Effector memory CD4-positive, alpha-beta T cell (primary cell): ENCODE measurements at regions not wholly inside any gene's neighbourhood (a gene's known extent, or its start where the extent isn't known, plus 50 kb on each side); places are given as distances from the start of the nearest gene placed in this dataset.
"Not testable (repeated sequence)": the region's sequence is repeated elsewhere in the genome, so short reads cannot be mapped to it uniquely, and the experiment has no call there.

Experiments used
- DNase-seq, 3 donors: peaks; one replicate each; pipeline ENCODE4 v3.0.0-alpha.2; 2020
- H3K27ac ChIP-seq: 2 replicates; pipeline ENCODE4 v1.7.0; 2013; ENCODE audit warnings: mild to moderate bottlenecking, low read length, moderate library complexity; ENCODE audit not compliant: insufficient read depth, poor library complexity, severe bottlenecking
- H3K27me3 ChIP-seq: replicated peaks from 2 replicates; pipeline ENCODE4 v1.7.0; 2013; ENCODE audit warnings: mild to moderate bottlenecking, low read length; ENCODE audit not compliant: insufficient read depth, control insufficient read depth, poor library complexity, severe bottlenecking
- H3K36me3 ChIP-seq: 2 replicates; pipeline ENCODE4 v1.7.0; 2013; ENCODE audit warnings: mild to moderate bottlenecking, low read length, moderate library complexity; ENCODE audit not compliant: control insufficient read depth, insufficient read depth
- H3K4me1 ChIP-seq: 2 replicates; pipeline ENCODE4 v1.7.0; 2013; ENCODE audit warnings: low read length, mild to moderate bottlenecking; ENCODE audit not compliant: control insufficient read depth, insufficient read depth, poor library complexity, severe bottlenecking
- H3K4me3 ChIP-seq: 2 replicates; pipeline ENCODE4 v1.7.0; 2013; ENCODE audit warnings: low read length, low read depth, mild to moderate bottlenecking; ENCODE audit not compliant: insufficient read depth, poor library complexity, severe bottlenecking
- H3K9me3 ChIP-seq: 2 replicates; pipeline ENCODE4 v1.7.0; 2013; ENCODE audit warnings: mild to moderate bottlenecking, low read length, moderate library complexity; ENCODE audit not compliant: control insufficient read depth

DNA sequence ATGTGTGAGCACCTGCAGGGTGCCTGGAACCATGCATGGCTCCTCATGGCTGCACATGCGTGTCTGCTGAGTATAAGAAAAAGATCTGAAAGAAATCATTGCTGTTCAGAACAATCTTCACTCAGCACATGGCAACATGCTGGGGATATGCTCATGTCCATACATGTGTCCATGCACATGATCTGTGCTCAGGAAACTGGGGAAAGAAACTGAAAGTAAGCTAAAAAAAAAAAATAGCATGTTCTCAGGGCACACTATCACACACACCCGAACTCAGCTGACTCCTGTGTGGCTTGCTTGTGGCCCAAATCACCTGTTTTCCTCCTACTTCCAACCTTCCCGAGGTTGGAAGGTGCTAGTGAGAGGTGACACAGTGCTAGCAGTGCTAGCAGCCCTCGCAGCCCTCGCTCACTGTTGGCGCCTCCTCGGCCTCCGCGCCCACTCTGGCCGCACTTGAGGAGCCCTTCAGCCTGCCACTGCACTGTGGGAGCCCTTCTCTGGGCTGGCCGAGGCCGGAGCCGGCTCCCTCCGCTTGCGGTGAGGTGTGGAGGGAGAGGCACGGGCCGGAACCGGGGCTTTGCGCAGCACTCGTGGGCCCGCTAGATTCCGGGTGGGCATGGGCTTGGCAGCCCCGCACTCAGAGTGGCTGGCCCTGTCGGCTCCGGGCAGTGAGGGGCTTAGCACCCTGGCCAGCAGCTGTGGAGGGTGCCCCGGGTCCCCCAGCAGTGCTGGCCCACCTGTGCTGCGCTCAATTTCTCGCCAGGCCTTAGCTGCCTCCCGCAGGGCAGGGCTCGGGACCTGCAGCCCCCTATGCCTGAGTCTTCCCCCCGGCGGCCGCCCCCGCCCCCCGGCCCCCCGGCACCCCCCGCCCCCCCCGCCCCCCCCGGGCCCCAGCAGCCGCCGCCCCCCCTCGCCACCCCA lies 76.0 kb downstream of the GADD45G start:
- H3K9me3 ChIP-seq: no peaks in the 10 kb centered on the region
- no peaks in the 10 kb centered on the region for H3K27me3 ChIP-seq
- H3K27ac ChIP-seq: no peak overlapping the region
- H3K4me1 ChIP-seq: no peaks in the 10 kb centered on the region
- no peaks in the 10 kb centered on the region for H3K36me3 ChIP-seq
- no peak for DNase-seq
- no peak overlapping the region for H3K4me3 ChIP-seq

DNA sequence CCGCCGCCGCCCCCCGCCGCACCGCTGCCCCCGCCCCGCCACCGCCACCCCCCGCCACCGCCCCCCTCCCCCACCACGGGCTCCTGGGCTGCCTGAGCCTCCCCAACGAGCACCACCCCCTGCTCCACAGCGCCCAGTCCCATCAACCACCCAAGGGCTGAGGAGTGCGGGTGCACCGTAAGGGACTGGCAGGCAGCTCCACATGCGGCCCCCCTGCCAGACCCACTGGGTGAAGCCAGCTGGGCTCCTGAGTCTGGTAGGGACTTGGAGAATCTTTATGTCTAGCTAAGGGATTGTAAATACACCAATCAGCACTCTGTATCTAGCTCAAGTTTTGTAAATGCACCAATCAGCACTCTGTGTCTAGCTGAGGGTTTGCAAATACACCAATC lies 76.7 kb downstream of the GADD45G start:
- not testable (repeated sequence) for DNase-seq, H3K36me3 ChIP-seq, H3K4me1 ChIP-seq, H3K9me3 ChIP-seq, H3K4me3 ChIP-seq, H3K27ac ChIP-seq, H3K27me3 ChIP-seq

DNA sequence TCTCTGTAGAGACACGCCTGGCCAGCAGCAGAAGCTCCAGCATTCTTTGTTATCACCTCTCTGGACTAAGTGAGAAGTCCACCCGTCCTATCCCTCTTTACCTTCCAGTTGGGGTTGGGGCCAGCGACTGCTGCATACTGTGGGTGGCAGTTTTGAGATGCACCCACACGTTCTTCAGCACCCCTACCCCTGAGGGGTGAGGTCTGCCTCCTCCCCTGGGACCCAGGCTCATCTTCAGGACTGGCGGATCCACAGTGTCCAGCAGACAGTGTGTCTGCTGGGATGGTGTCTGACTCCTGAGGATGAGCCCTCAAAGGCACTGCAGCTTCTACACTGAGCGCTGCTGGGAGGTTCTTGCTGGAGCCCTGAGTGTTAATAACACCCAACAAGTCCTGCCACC lies 78.8 kb downstream of the GADD45G start:
- DNase-seq: no peak
- no peaks in the 10 kb centered on the region for H3K27me3 ChIP-seq
- H3K4me1 ChIP-seq: no peaks in the 10 kb centered on the region
- H3K4me3 ChIP-seq: no peak overlapping the region
- no peaks in the 10 kb centered on the region for H3K9me3 ChIP-seq
- no peaks in the 10 kb centered on the region for H3K36me3 ChIP-seq
- H3K27ac ChIP-seq: no peak overlapping the region

DNA sequence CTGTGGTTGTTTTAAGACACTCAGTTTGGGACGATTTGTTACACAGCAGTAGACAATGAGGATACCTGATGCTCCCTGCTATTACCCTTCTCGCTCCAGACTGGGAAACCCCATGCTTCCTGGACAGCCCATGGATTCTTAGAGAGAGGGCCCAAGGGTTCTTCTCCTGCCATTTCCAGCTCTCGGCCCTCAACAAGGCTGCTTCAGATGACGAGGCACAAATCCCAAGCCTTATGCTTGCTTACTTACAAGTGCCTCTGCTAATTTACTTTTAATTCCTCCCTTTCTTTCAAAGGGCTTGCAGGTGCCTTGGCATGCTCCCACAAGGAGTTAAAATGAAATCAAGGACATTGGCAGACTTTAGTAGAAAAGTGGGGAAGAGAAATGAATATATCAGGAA lies 79.4 kb downstream of the GADD45G start:
- Histone ChIP-seq H3K27ac (no peak overlapping the region), H3K4me1 (no peaks in the 10 kb centered on the region), H3K9me3 (no peaks in the 10 kb centered on the region), H3K27me3 (no peaks in the 10 kb centered on the region), H3K4me3 (no peak overlapping the region), H3K36me3 (no peaks in the 10 kb centered on the region)
- no peak for DNase-seq

DNA sequence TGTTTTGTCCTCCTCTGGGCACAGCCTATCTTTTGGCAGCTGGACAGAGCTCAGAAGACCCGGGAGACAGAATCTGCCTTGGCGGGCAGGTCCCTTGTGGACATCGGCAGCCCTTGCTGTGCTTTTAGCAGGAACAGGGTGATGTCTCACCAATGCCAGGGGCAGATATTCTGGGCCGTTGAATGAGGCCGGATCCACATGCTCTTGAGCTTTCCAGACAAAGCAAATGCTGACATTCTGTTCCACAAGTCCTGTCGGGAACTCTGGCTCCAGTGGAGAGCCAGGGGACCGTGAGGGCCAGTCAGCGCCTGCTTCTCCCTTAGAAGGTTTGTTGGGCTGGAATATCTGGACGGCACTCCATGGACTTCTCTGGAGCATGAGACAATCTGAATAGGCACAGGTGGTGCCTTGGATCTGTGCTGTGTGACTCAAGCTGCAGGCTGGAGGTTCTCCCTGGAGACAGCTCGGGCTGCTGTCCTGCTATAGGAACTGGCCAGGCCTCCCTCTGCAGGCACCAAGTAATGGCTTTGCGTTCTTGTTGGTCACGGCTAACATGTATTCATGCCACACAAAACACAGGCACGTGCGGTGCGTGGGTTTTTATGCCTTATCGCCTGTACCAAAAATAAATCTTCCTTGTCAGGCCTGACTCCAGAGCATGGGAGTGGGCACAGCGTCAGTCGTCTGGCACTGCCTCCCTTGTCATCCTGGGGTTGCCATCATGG lies 80.3 kb downstream of the GADD45G start:
- H3K4me3 ChIP-seq: no peak overlapping the region
- DNase-seq: no peak
- H3K9me3 ChIP-seq: no peaks in the 10 kb centered on the region
- H3K27me3 ChIP-seq: no peaks in the 10 kb centered on the region
- no peak overlapping the region for H3K27ac ChIP-seq
- H3K36me3 ChIP-seq: no peaks in the 10 kb centered on the region
- peaks cover under 1% of the 10 kb centered on the region for H3K4me1 ChIP-seq

DNA sequence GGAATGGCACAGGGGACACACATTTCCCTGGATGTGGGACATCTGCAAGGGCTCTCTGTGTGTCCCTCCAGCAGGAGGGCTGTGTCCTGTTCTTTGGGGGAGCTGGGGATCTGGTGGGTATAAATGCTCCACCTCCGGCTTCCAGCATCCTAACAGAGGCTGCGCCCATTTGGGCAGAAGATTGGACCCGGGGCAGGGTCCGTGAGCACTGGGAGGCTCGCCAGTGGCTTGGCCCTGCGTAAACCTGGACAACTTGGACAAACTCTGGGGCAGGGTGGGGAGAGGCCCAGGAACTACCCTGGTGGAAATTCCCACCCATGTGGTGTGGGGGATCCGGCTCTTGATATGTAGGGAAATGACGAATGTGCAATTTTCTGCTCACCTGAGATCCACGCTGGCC lies 80.9 kb downstream of the GADD45G start:
- H3K4me3 ChIP-seq: no peak overlapping the region
- no peaks in the 10 kb centered on the region for H3K27me3 ChIP-seq
- DNase-seq: no peak
- no peak overlapping the region for H3K27ac ChIP-seq
- H3K36me3 ChIP-seq: no peaks in the 10 kb centered on the region
- no peaks in the 10 kb centered on the region for H3K9me3 ChIP-seq
- H3K4me1 ChIP-seq: peaks cover 5% of the 10 kb centered on the region

DNA sequence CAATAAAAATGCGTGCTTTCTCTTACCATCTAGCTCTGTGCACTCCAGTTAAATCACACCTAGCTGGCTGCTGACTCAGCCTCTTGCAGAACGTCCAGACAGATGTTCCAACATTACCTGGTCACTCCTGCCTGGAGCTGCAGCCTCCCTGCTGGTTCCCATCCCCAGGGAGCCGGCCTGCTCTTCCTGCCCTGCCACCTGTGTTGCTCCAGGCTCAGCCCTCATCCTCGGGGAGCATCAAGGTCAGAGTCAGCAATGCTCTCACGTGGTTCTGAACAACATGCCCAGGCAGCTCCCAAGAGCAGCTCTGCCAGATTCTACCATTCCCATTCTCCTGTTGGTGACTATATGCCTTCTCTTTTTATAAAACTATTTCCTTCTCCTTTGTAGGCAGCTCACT lies 81.3 kb downstream of the GADD45G start:
- Histone ChIP-seq H3K4me3 (no peak overlapping the region), H3K27me3 (no peaks in the 10 kb centered on the region), H3K36me3 (no peaks in the 10 kb centered on the region), H3K27ac (no peak overlapping the region), H3K4me1 (peaks cover 5% of the 10 kb centered on the region), H3K9me3 (no peaks in the 10 kb centered on the region)
- no peak for DNase-seq

DNA sequence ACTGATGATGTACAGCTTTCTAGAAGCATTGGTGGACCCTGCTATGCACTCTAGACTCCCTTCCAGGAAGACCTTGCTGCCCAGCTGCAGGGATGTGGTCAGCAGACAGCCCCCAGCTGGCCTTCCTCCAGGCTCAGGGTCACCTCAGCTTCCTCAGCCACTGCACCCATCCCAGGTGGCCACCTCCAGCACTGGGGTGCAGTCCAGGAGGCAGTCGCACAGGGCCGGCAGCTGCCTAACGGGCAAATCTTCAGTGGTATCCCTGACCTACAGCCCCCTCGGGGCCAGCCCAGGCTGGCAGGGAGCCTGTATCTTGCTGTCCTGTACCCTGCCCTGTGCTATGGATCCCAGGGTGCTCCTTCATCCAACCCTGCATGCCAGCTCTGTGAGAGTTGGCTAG lies 81.8 kb downstream of the GADD45G start:
- Histone ChIP-seq H3K27me3 (no peaks in the 10 kb centered on the region), H3K9me3 (no peaks in the 10 kb centered on the region), H3K36me3 (no peaks in the 10 kb centered on the region), H3K4me3 (no peak overlapping the region), H3K27ac (no peak overlapping the region), H3K4me1 (peaks cover 5% of the 10 kb centered on the region)
- no peak for DNase-seq

DNA sequence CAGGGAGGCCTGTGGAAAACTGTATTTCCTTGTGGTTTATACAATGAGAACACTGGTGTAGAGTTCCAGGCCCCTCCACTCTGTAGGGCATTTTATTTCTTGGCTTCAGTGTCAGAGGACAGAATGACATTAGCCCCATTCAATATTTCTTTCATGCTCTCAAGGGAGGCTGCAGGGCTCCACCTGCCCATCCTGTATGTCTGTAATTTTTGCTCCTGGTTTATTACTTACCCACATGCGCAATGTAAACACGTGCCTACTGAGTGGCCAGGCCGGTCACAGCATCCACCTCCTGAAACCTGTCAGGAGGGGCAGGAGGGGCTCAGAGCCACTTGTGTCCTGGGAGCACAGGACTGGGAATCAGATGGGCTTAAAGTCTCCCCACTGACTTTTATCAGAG lies 82.4 kb downstream of the GADD45G start:
- Histone ChIP-seq H3K36me3 (no peaks in the 10 kb centered on the region), H3K27ac (no peak overlapping the region), H3K9me3 (no peaks in the 10 kb centered on the region), H3K4me3 (no peak overlapping the region), H3K27me3 (no peaks in the 10 kb centered on the region), H3K4me1 (peaks cover 5% of the 10 kb centered on the region)
- no peak for DNase-seq

DNA sequence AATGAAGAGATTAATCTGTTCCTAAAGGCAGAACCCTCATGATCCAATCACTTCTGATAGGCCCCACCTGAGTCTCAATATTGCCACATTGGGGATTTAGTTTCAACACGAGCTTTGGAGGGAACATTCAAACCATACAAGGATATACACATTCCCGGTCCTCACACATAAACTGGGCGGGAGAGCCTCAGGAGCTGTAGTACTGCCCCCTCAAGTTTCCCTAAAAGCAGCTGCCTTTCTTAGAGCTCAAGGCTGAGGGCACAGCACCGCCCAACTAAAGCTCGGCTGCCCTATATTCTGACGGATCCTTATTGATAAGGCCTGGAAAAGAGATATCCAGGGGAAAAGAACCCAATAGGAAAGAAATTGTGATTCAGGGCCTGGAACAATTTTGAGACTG lies 83.0 kb downstream of the GADD45G start:
- no peak overlapping the region for H3K4me3 ChIP-seq
- H3K4me1 ChIP-seq: peaks cover 5% of the 10 kb centered on the region
- no peaks in the 10 kb centered on the region for H3K36me3 ChIP-seq
- no peak overlapping the region for H3K27ac ChIP-seq
- no peak for DNase-seq
- H3K27me3 ChIP-seq: no peaks in the 10 kb centered on the region
- H3K9me3 ChIP-seq: no peaks in the 10 kb centered on the region
